Erythroblast (primary cell): ENCODE measurements at regions not wholly inside any gene's neighbourhood (a gene's known extent, or its start where the extent isn't known, plus 50 kb on each side); places are given as distances from the start of the nearest gene placed in this dataset.

Source experiments
- GATA1 ChIP-seq: IDR thresholded peaks from 2 replicates; pipeline ENCODE4 v1.6.1; 2011; ENCODE audit warnings: low read depth, mild to moderate bottlenecking, control low read depth, low read length, moderate library complexity
- POLR2A ChIP-seq: IDR thresholded peaks from 2 replicates; pipeline ENCODE4 v1.6.1; 2011; ENCODE audit warnings: mild to moderate bottlenecking, low read length

DNA sequence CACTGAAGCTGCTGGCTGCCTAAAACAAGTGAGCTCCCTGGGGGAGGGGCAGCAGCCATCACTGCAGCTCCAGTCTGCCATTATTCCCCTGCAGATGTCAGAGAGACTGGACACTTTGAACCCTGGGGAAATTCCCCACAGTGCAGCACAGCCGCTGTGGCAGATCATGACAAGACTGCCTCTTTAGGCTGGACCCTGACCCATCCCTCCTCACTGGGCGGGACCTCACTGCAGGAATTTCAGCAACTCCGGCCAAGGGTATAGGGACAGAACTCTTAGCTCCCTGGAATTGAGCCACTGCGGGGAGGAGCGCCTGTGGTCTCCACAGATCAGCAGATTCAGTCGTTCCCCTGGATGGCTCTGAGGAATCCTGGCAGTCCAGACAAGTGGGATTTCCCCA is 964.6 kb downstream of the BRINP3 start:
- no peak for TF ChIP-seq POLR2A
- TF ChIP-seq GATA1 = no peak
